Progenitor cell of endocrine pancreas (in vitro differentiated cells): ENCODE measurements at regions not wholly inside any gene's neighbourhood (a gene's known extent, or its start where the extent isn't known, plus 50 kb on each side); places are given as distances from the start of the nearest gene placed in this dataset.

Experiments used
- DNase-seq: peaks from one replicate; pipeline ENCODE4 v3.0.0; 2021; ENCODE audit warnings: low spot score; ENCODE audit not compliant: unreplicated experiment
- H3K27ac Mint-ChIP-seq: 2 replicates; pipeline ENCODE4 v1.8.0; 2021; ENCODE audit warnings: mild to moderate bottlenecking, moderate library complexity, mixed read lengths
- H3K27me3 Mint-ChIP-seq: 2 replicates; pipeline ENCODE4 v1.8.0; 2021; ENCODE audit warnings: mixed read lengths
- H3K36me3 Mint-ChIP-seq: 2 replicates; pipeline ENCODE4 v1.8.0; 2022; ENCODE audit warnings: mixed read lengths; ENCODE audit not compliant: insufficient read depth
- H3K4me1 Mint-ChIP-seq: 2 replicates; pipeline ENCODE4 v1.8.0; 2021; ENCODE audit warnings: low read depth, mixed read lengths
- H3K4me3 Mint-ChIP-seq: 2 replicates; pipeline ENCODE4 v1.8.0; 2021; ENCODE audit warnings: low read depth, mild to moderate bottlenecking, moderate library complexity, mixed read lengths
- H3K9me3 Mint-ChIP-seq: 2 replicates; pipeline ENCODE4 v1.8.0; 2021; ENCODE audit warnings: low read depth, mixed read lengths
- TF ChIP-seq, protein P1 (sequence below): fragments of 200-600 bp; sonication (generic); IDR thresholded peaks from one replicate; pipeline ENCODE4 v1.5.0; 2021; ENCODE audit warnings: antibody characterized with exemption, mild to moderate bottlenecking; ENCODE audit not compliant: unreplicated experiment

DNA sequence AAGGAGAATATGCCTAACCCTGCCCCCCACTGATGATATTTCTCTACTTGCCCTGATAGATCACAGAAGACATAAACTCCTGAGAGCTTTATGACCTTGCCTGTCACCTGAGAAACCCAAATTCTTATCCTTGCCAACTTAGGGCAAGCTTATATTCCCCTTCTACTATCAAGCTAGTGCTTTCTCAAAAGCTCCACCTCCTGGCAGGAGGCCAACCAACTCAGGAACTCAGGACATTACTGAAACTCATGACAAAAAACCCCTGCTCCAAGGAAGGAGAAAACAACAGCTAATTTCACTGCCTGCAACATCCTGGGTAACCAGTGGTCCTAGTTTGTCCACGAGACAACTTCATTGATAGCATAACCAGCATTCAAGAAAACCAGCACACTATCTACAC, 60.9 kb upstream of the FSCB start:
- DNase-seq = no peak
- no peaks in the 10 kb centered on the region for H3K36me3 Mint-ChIP-seq
- H3K4me3 Mint-ChIP-seq = no peak overlapping the region
- no peaks in the 10 kb centered on the region for H3K4me1 Mint-ChIP-seq
- H3K27me3 Mint-ChIP-seq = no peaks in the 10 kb centered on the region
- H3K9me3 Mint-ChIP-seq = peaks cover 25% of the 10 kb centered on the region
- H3K27ac Mint-ChIP-seq = no peak overlapping the region
- TF ChIP-seq, protein P1, sequence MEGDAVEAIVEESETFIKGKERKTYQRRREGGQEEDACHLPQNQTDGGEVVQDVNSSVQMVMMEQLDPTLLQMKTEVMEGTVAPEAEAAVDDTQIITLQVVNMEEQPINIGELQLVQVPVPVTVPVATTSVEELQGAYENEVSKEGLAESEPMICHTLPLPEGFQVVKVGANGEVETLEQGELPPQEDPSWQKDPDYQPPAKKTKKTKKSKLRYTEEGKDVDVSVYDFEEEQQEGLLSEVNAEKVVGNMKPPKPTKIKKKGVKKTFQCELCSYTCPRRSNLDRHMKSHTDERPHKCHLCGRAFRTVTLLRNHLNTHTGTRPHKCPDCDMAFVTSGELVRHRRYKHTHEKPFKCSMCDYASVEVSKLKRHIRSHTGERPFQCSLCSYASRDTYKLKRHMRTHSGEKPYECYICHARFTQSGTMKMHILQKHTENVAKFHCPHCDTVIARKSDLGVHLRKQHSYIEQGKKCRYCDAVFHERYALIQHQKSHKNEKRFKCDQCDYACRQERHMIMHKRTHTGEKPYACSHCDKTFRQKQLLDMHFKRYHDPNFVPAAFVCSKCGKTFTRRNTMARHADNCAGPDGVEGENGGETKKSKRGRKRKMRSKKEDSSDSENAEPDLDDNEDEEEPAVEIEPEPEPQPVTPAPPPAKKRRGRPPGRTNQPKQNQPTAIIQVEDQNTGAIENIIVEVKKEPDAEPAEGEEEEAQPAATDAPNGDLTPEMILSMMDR = no peak

DNA sequence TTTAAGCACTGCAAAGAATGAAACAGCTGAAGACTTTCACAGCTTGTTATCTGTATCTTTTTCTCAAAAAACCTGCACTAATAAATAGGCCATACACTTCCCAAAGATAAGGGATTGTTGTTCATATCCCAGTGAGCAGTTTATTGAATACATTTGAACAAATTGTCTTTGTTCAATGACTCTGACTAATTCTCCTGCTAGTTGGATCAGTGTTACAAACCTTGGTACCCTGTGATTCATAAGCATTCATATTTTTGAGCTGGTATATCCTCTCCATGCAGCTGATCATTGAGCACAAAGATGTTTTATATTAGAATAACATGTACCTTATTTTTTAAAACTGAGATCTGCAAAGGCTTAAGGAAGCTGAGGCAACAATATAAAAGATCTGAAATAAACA, 58.9 kb upstream of the FSCB start:
- H3K27ac Mint-ChIP-seq = no peak overlapping the region
- peaks cover 14% of the 10 kb centered on the region for H3K9me3 Mint-ChIP-seq
- TF ChIP-seq, protein P1 = no peak
- H3K4me1 Mint-ChIP-seq = no peaks in the 10 kb centered on the region
- DNase-seq = no peak
- H3K36me3 Mint-ChIP-seq = no peaks in the 10 kb centered on the region
- H3K4me3 Mint-ChIP-seq = no peak overlapping the region
- no peaks in the 10 kb centered on the region for H3K27me3 Mint-ChIP-seq

DNA sequence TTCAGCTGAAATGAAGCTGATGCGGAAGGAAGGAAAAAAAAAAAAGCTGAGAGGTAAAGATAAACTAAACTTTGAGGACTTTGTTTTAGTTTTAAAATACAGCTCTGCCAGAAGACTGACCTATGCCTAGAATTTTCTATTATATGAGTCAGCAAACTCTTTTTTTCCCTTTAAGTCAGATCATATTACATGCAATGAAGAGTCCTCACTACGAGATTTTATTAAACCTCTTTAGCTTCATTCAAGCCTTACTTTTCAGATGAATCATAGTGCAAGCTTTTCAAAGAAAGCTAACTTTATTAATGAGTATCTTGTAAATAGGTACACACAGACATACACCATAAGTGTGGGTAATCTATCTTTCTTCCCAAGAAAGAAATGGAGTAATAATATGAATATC, 57.8 kb upstream of the FSCB start:
- no peaks in the 10 kb centered on the region for H3K27me3 Mint-ChIP-seq
- TF ChIP-seq, protein P1 = no peak
- H3K4me3 Mint-ChIP-seq = no peak overlapping the region
- H3K27ac Mint-ChIP-seq = no peak overlapping the region
- no peaks in the 10 kb centered on the region for H3K36me3 Mint-ChIP-seq
- no peaks in the 10 kb centered on the region for H3K4me1 Mint-ChIP-seq
- no peak for DNase-seq
- peaks cover 6% of the 10 kb centered on the region for H3K9me3 Mint-ChIP-seq
